ENCODE measurements at regions not wholly inside any gene's neighbourhood (a gene's known extent, or its start where the extent isn't known, plus 50 kb on each side); places are given as distances from the start of the nearest gene placed in this dataset.

DNA sequence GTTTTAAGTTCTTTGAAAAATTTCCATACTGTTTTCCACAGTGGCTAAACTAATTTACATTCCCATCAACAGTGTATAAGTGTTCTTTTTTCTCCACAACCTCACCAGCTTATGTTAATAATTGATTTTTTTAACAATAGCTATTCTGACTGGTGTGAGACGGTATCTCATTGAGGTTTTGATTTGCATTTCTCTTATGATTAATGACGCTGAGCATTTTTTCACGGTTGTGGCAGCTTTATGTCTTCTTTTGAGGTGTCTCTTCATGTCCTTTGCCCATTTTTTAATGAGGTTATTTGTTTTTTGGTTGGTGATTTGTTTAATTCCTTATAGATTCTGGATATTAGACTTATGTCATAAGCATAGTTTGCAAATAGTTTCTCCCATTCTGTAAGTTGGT, 997.9 kb downstream of the SUCLG1 start:
- TF ChIP-seq CTCF (conservative IDR thresholded peaks at IDR 0.05; ENCODE audit: low read length) (no peak), EZH2phosphoT487 (IDR thresholded peaks at IDR 0.05; ENCODE audit: borderline replicate concordance) (no peak)

Measured in Loucy (cell line).